HCT116 (cell line): ENCODE measurements at regions not wholly inside any gene's neighbourhood (a gene's known extent, or its start where the extent isn't known, plus 50 kb on each side); places are given as distances from the start of the nearest gene placed in this dataset.

Source experiments
- ATAC-seq: fragments of 200-7000 bp; cut with Tn5 transposase; 2 replicates; pipeline ENCODE4 v1.9.1; 2020; ENCODE audit warnings: mild to moderate bottlenecking, moderate library complexity
- BruUV-seq: library from RNA; stranded (reverse); fragments of 400-500 nt; replicated peaks from 2 replicates; lab custom pipeline; 2021; lab: Mats Ljungman, UMichigan
- CTCF ChIA-PET: fragments of 300-600 bp; sonication (Branson Sonifier 250); formaldehyde crosslinking; loops from one replicate; lab custom pipeline; 2021; ENCODE audit warnings: antibody characterized with exemption; lab: Charles Lee
- POLR2A ChIA-PET: fragments of 300-600, 350-600 bp; sonication (Branson Sonifier 250); formaldehyde crosslinking; loops from one replicate; lab custom pipeline; 2021; ENCODE audit warnings: antibody characterized with exemption; lab: Charles Lee
- RAD21 ChIA-PET, 2 experiments: fragments of 300-600 bp; sonication (Branson Sonifier 250); formaldehyde crosslinking; loops; one replicate each; lab custom pipeline; 2023; ENCODE audit warnings: low total read pairs in 2 of 2; ENCODE audit not compliant: uncharacterized antibody in 2 of 2, unreplicated experiment in 2 of 2, low non-redundant PET in 1 of 2; lab: Charles Lee
- DNase-seq: peaks from one replicate; pipeline ENCODE4 v3.0.0-alpha.2; 2010; ENCODE audit warnings: low read depth, low spot score
- H2AFZ ChIP-seq: fragments of 200-600 bp; shearing (Covaris generic), sonication (generic); 2 replicates; pipeline ENCODE4 v1.6.1; 2017; ENCODE audit warnings: low read depth, mixed run types, mixed read lengths, antibody characterized with exemption, low read length; ENCODE audit not compliant: poor library complexity, severe bottlenecking
- H3K27ac ChIP-seq: 2 replicates; pipeline ENCODE4 v1.5.1; 2012; ENCODE audit warnings: low read depth, low read length
- H3K27me3 ChIP-seq: fragments of 200-600 bp; sonication (generic); 2 replicates; pipeline ENCODE4 v1.6.1; 2016; ENCODE audit warnings: mixed run types, low read length, mixed read lengths; ENCODE audit not compliant: insufficient read depth
- H3K36me3 ChIP-seq, 2 experiments: fragments of 200-500 bp in 1 of 2; fragments of 200-600 bp in 1 of 2; sonication (Bioruptor generic) in 1 of 2; sonication (generic) in 1 of 2; 2 replicates each; pipeline versions ENCODE4 v1.5.1 to v1.6.1; 2014 to 2016; ENCODE audit warnings: low read length in 2 of 2, inconsistent platforms in 1 of 2, mixed read lengths in 1 of 2, mixed run types in 1 of 2; ENCODE audit not compliant: insufficient read depth in 2 of 2, control insufficient read depth in 1 of 2
- H3K4me1 ChIP-seq, 2 experiments: fragments of 200-600 bp in 1 of 2; sonication (generic) in 1 of 2; 2 replicates each; pipeline versions ENCODE4 v1.5.1 to v1.6.1; 2012 to 2017; ENCODE audit warnings: low read length in 2 of 2, inconsistent platforms in 1 of 2, mild to moderate bottlenecking in 1 of 2, mixed read lengths in 1 of 2, mixed run types in 1 of 2, moderate library complexity in 1 of 2; ENCODE audit not compliant: insufficient read depth in 2 of 2, control insufficient read depth in 1 of 2
- H3K4me2 ChIP-seq: fragments of 200-600 bp; sonication (generic); 2 replicates; pipeline ENCODE4 v1.6.1; 2017; ENCODE audit warnings: mixed run types, low read length, mixed read lengths
- H3K4me3 ChIP-seq, 2 experiments: fragments of 200-600 bp in 1 of 2; sonication (generic) in 1 of 2; replicated peaks in 1 of 2; 2 replicates each; pipeline ENCODE4 v1.5.1; 2011 to 2016; ENCODE audit warnings: low read length in 2 of 2, control low read depth in 1 of 2, low read depth in 1 of 2, mild to moderate bottlenecking in 1 of 2, mixed read lengths in 1 of 2, mixed run types in 1 of 2
- H3K79me2 ChIP-seq: fragments of 200-600 bp; sonication (generic); 2 replicates; pipeline ENCODE4 v1.6.1; 2017; ENCODE audit warnings: mild to moderate bottlenecking, mixed run types, low read length, moderate library complexity, mixed read lengths; ENCODE audit not compliant: insufficient read depth
- H3K9ac ChIP-seq: fragments of 200-600 bp; sonication (generic); 2 replicates; pipeline ENCODE4 v1.6.1; 2016; ENCODE audit warnings: low read length, mixed read lengths
- H3K9me2 ChIP-seq: fragments of 200-600 bp; sonication (generic), shearing (Covaris generic); 2 replicates; pipeline ENCODE4 v1.6.1; 2017; ENCODE audit warnings: mixed run types, mild to moderate bottlenecking, moderate library complexity; ENCODE audit not compliant: insufficient read depth
- H3K9me3 ChIP-seq, 2 experiments: fragments of 200-500 bp in 1 of 2; fragments of 200-600 bp in 1 of 2; sonication (Bioruptor generic) in 1 of 2; sonication (generic) in 1 of 2; 2 replicates each; pipeline ENCODE4 v1.6.1; 2014 to 2017; ENCODE audit warnings: low read length in 2 of 2, mixed read lengths in 2 of 2, inconsistent platforms in 1 of 2, low read depth in 1 of 2, mild to moderate bottlenecking in 1 of 2, mixed run types in 1 of 2, moderate library complexity in 1 of 2; ENCODE audit not compliant: control insufficient read depth in 1 of 2, insufficient read depth in 1 of 2
- H4K20me1 ChIP-seq: fragments of 200-600 bp; sonication (generic), shearing (Covaris generic); 2 replicates; pipeline ENCODE4 v1.6.1; 2017; ENCODE audit warnings: mixed run types, mild to moderate bottlenecking, moderate library complexity; ENCODE audit not compliant: insufficient read depth
- ELF1 ChIP-seq: IDR thresholded peaks from 2 replicates; pipeline ENCODE4 v1.6.1; 2012; ENCODE audit warnings: low read depth, borderline replicate concordance
- POLR2A ChIP-seq: IDR thresholded peaks from 2 replicates; pipeline ENCODE4 v1.7.0; 2011; ENCODE audit warnings: borderline replicate concordance; ENCODE audit not compliant: insufficient read depth, insufficient read length; ENCODE audit errors: extremely low read depth
- YY1 ChIP-seq: IDR thresholded peaks from 2 replicates; pipeline ENCODE4 v1.6.1; 2011; ENCODE audit warnings: low read length, low read depth, moderate library complexity, mild to moderate bottlenecking; ENCODE audit not compliant: insufficient replicate concordance; ENCODE audit errors: extremely low read depth
- intact Hi-C: fragments of 100-400 bp; cut with micrococcal nuclease; formaldehyde crosslinking; loops from 2 replicates; pipeline ENCODE4 v1.10.0; 2022
- TF ChIP-seq, protein P1 (sequence below): IDR thresholded peaks from 2 replicates; pipeline ENCODE4 v1.6.1; 2012; ENCODE audit warnings: low read depth

DNA sequence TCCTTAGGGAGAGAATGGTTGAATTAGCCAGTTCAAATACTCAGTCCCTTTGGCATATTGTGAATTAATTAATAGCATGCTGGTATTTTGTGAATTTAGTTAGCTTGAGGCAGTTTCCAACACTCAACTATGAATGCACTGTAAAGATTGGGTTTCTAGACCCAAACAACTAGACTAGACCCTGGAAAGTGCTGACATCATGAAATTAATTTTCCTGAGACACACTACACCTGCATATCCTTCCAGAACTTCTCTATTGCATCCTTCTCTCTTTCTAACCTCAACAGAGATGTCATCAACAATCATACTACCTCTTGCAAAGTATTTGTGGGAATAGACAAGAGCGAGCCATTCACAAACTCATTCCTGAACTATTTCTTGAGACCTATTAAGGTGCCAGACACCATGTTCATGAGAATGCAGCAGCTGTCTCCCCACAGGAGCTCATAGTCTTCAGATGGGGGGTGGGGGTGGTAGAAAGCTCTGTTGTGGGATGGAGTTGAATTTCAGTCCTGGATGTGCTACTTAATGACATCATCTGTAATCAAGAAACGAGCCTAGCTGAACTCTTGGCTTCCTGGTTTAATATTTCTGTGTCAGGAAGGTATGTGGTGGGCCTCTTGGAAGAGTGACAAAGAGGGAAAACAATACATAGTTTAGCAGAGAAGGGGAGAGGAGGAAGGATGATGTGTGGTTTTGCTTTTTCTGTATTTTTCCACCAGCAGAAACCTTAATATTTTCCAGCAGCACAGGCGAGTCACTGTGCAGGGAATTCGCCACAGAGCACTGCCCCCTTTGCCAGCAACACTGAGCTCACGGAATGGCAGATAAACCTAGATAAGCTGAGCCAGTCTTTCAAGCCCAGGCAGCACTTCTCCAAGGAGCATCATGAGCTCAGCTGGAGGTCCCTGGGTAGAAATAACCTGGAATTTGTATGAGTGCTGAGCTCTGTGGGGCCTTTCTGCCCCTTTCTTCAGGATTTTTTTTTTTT, 53.1 kb upstream of the CYSLTR2 start:
- Histone ChIP-seq H3K9ac (no peak overlapping the region), H3K4me1 (peaks cover 0 to 5% of the 10 kb centered on the region in 2 experiments; a peak in 1 of 4 replicates), H3K4me2 (no peak overlapping the region), H3K79me2 (no peaks in the 10 kb centered on the region), H3K36me3 (no peaks in the 10 kb centered on the region), H3K4me3 (no peak overlapping the region), H4K20me1 (no peaks in the 10 kb centered on the region), H2AFZ (no peak overlapping the region), H3K9me3 (no peaks in the 10 kb centered on the region), H3K9me2 (no peaks in the 10 kb centered on the region), H3K27ac (no peak overlapping the region), H3K27me3 (no peaks in the 10 kb centered on the region)
- TF ChIP-seq ELF1 (no peak), POLR2A (no peak), YY1 (no peak)
- TF ChIP-seq, protein P1, sequence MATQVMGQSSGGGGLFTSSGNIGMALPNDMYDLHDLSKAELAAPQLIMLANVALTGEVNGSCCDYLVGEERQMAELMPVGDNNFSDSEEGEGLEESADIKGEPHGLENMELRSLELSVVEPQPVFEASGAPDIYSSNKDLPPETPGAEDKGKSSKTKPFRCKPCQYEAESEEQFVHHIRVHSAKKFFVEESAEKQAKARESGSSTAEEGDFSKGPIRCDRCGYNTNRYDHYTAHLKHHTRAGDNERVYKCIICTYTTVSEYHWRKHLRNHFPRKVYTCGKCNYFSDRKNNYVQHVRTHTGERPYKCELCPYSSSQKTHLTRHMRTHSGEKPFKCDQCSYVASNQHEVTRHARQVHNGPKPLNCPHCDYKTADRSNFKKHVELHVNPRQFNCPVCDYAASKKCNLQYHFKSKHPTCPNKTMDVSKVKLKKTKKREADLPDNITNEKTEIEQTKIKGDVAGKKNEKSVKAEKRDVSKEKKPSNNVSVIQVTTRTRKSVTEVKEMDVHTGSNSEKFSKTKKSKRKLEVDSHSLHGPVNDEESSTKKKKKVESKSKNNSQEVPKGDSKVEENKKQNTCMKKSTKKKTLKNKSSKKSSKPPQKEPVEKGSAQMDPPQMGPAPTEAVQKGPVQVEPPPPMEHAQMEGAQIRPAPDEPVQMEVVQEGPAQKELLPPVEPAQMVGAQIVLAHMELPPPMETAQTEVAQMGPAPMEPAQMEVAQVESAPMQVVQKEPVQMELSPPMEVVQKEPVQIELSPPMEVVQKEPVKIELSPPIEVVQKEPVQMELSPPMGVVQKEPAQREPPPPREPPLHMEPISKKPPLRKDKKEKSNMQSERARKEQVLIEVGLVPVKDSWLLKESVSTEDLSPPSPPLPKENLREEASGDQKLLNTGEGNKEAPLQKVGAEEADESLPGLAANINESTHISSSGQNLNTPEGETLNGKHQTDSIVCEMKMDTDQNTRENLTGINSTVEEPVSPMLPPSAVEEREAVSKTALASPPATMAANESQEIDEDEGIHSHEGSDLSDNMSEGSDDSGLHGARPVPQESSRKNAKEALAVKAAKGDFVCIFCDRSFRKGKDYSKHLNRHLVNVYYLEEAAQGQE, result no peak
- ChIA-PET RAD21 (interaction anchor here in 1 of 2 experiments (0.7 kb wide), 2 partner anchors 15 to 49 kb away, joined by 3 to 4 read pairs; no protein-coding TSS in a partner anchor), POLR2A (no interaction called here), CTCF (no interaction called here)
- DNase-seq (no peak), ATAC-seq (no peak)
- BruUV-seq, result no TSS peak
- intact Hi-C loops, result no loop called here
